IPS-15b (cell line): ENCODE measurements at regions not wholly inside any gene's neighbourhood (a gene's known extent, or its start where the extent isn't known, plus 50 kb on each side); places are given as distances from the start of the nearest gene placed in this dataset.

Experiments used
- H3K27me3 ChIP-seq: one replicate; pipeline ENCODE4 v1.6.1; 2013; ENCODE audit warnings: low read length; ENCODE audit not compliant: control insufficient read depth, insufficient read depth
- H3K36me3 ChIP-seq: one replicate; pipeline ENCODE4 v1.6.1; 2013; ENCODE audit warnings: low read length; ENCODE audit not compliant: control insufficient read depth, insufficient read depth
- H3K4me1 ChIP-seq: one replicate; pipeline ENCODE4 v1.6.1; 2013; ENCODE audit warnings: mild to moderate bottlenecking, low read length; ENCODE audit not compliant: control insufficient read depth, insufficient read depth
- H3K4me3 ChIP-seq: one replicate; pipeline ENCODE4 v1.5.1; 2013; ENCODE audit warnings: low read depth, low read length
- H3K9ac ChIP-seq: one replicate; pipeline ENCODE4 v1.6.1; 2013; ENCODE audit warnings: low read depth, mild to moderate bottlenecking, low read length
- H3K9me3 ChIP-seq: one replicate; pipeline ENCODE4 v1.6.1; 2013; ENCODE audit warnings: mild to moderate bottlenecking, low read length; ENCODE audit not compliant: control insufficient read depth, insufficient read depth

- no peaks in the 10 kb centered on the region for H3K36me3 ChIP-seq
- no peaks in the 10 kb centered on the region for H3K4me1 ChIP-seq
- no peaks in the 10 kb centered on the region for H3K27me3 ChIP-seq
- H3K4me3 ChIP-seq, result no peak overlapping the region
- H3K9me3 ChIP-seq, result no peaks in the 10 kb centered on the region
- H3K9ac ChIP-seq, result no peak overlapping the region
These were observed 319.8 kb upstream of the SLC7A11 start for GRCh38 chr4:138561906-138562305.

- Histone ChIP-seq H3K9me3 (no peaks in the 10 kb centered on the region), H3K36me3 (no peaks in the 10 kb centered on the region), H3K4me3 (no peak overlapping the region), H3K27me3 (no peaks in the 10 kb centered on the region), H3K4me1 (no peaks in the 10 kb centered on the region), H3K9ac (no peak overlapping the region)
These were observed 319.2 kb upstream of the SLC7A11 start for GRCh38 chr4:138561276-138561880.

GRCh38 chr4:138560448-138560847 lies 318.3 kb upstream of the SLC7A11 start:
- no peaks in the 10 kb centered on the region for H3K27me3 ChIP-seq
- H3K36me3 ChIP-seq, result no peaks in the 10 kb centered on the region
- peaks cover 1% of the 10 kb centered on the region for H3K4me1 ChIP-seq
- no peak overlapping the region for H3K4me3 ChIP-seq
- no peak overlapping the region for H3K9ac ChIP-seq
- no peaks in the 10 kb centered on the region for H3K9me3 ChIP-seq

GRCh38 chr4:138558886-138559285 lies 316.7 kb upstream of the SLC7A11 start:
- H3K36me3 ChIP-seq, result no peaks in the 10 kb centered on the region
- H3K27me3 ChIP-seq, result no peaks in the 10 kb centered on the region
- no peak overlapping the region for H3K9ac ChIP-seq
- H3K4me3 ChIP-seq, result no peak overlapping the region
- H3K9me3 ChIP-seq, result no peaks in the 10 kb centered on the region
- H3K4me1 ChIP-seq, result peaks cover 4% of the 10 kb centered on the region

- Histone ChIP-seq H3K4me3 (no peak overlapping the region), H3K36me3 (no peaks in the 10 kb centered on the region), H3K4me1 (peaks cover 4% of the 10 kb centered on the region), H3K9ac (no peak overlapping the region), H3K9me3 (no peaks in the 10 kb centered on the region), H3K27me3 (no peaks in the 10 kb centered on the region)
These were observed 313.4 kb upstream of the SLC7A11 start for GRCh38 chr4:138555584-138555983.

GRCh38 chr4:138555108-138555507 lies 313.0 kb upstream of the SLC7A11 start:
- no peaks in the 10 kb centered on the region for H3K36me3 ChIP-seq
- no peaks in the 10 kb centered on the region for H3K27me3 ChIP-seq
- H3K4me1 ChIP-seq, result peaks cover 4% of the 10 kb centered on the region
- H3K4me3 ChIP-seq, result no peak overlapping the region
- H3K9me3 ChIP-seq, result no peaks in the 10 kb centered on the region
- H3K9ac ChIP-seq, result no peak overlapping the region

GRCh38 chr4:138553001-138553845 lies 311.1 kb upstream of the SLC7A11 start:
- Histone ChIP-seq H3K36me3 (no peaks in the 10 kb centered on the region), H3K27me3 (no peaks in the 10 kb centered on the region), H3K4me1 (peaks cover 4% of the 10 kb centered on the region), H3K4me3 (no peak overlapping the region), H3K9me3 (no peaks in the 10 kb centered on the region), H3K9ac (no peak overlapping the region)

GRCh38 chr4:138542191-138542776 lies 300.1 kb upstream of the SLC7A11 start:
- H3K36me3 ChIP-seq, result no peaks in the 10 kb centered on the region
- no peaks in the 10 kb centered on the region for H3K9me3 ChIP-seq

GRCh38 chr4:138540056-138540800 lies 298.1 kb upstream of the SLC7A11 start:
- no peaks in the 10 kb centered on the region for H3K9me3 ChIP-seq
- H3K4me1 ChIP-seq, result no peaks in the 10 kb centered on the region
- no peak overlapping the region for H3K4me3 ChIP-seq
- no peaks in the 10 kb centered on the region for H3K36me3 ChIP-seq
- H3K9ac ChIP-seq, result no peak overlapping the region
- H3K27me3 ChIP-seq, result no peaks in the 10 kb centered on the region

More at GRCh38 chr4:138542191-138542776, 300.1 kb upstream of the SLC7A11 start:
- no peak overlapping the region for H3K4me3 ChIP-seq
- H3K9ac ChIP-seq, result no peak overlapping the region
- no peaks in the 10 kb centered on the region for H3K4me1 ChIP-seq
- no peaks in the 10 kb centered on the region for H3K27me3 ChIP-seq

GRCh38 chr4:138538743-138539142 lies 296.6 kb upstream of the SLC7A11 start:
- Histone ChIP-seq H3K36me3 (no peaks in the 10 kb centered on the region), H3K9ac (no peak overlapping the region), H3K4me3 (no peak overlapping the region), H3K27me3 (no peaks in the 10 kb centered on the region), H3K4me1 (no peaks in the 10 kb centered on the region), H3K9me3 (no peaks in the 10 kb centered on the region)

GRCh38 chr4:138537731-138538490 lies 295.8 kb upstream of the SLC7A11 start:
- Histone ChIP-seq H3K36me3 (no peaks in the 10 kb centered on the region), H3K9me3 (no peaks in the 10 kb centered on the region), H3K27me3 (no peaks in the 10 kb centered on the region), H3K4me3 (no peak overlapping the region), H3K9ac (no peak overlapping the region), H3K4me1 (no peaks in the 10 kb centered on the region)
